Right atrium auricular region (tissue), 2 donors: ENCODE measurements at regions not wholly inside any gene's neighbourhood (a gene's known extent, or its start where the extent isn't known, plus 50 kb on each side); places are given as distances from the start of the nearest gene placed in this dataset.

Experiments
- DNase-seq: peaks from one replicate; pipeline ENCODE4 v3.0.0-alpha.2; 2019; ENCODE audit warnings: low spot score
- H3K27ac ChIP-seq, 2 donors: fragments of 200-600 bp; sonication (generic); 1 replicate in 1 of 2; 2 replicates in 1 of 2; pipeline ENCODE4 v1.5.1; 2016 to 2019
- H3K27me3 ChIP-seq, 2 donors: fragments of 200-600 bp; sonication (generic); one replicate each; pipeline versions ENCODE4 v1.5.1 to v1.6.0; 2017 to 2019
- H3K36me3 ChIP-seq: fragments of 200-600 bp; sonication (generic); one replicate; pipeline ENCODE4 v1.5.1; 2016
- H3K4me1 ChIP-seq, 2 donors: fragments of 200-600 bp; sonication (generic); one replicate each; pipeline versions ENCODE4 v1.5.1 to v1.6.0; 2017 to 2019
- H3K4me3 ChIP-seq, 2 donors: fragments of 200-600 bp; sonication (generic); 1 replicate in 1 of 2; 2 replicates in 1 of 2; pipeline ENCODE4 v1.5.1; 2017 to 2019; ENCODE audit warnings: mild to moderate bottlenecking in 1 of 2, moderate library complexity in 1 of 2
- H3K9me3 ChIP-seq, 2 donors: fragments of 200-600 bp; sonication (generic); one replicate each; pipeline ENCODE4 v1.5.1; 2019
- CTCF ChIP-seq, 2 donors: fragments of 200-600 bp; sonication (generic); IDR thresholded peaks; one replicate each; pipeline ENCODE4 v1.5.1; 2019; ENCODE audit warnings: antibody characterized with exemption in 2 of 2

- no peak for DNase-seq
- H3K36me3 ChIP-seq = no peaks in the 10 kb centered on the region
- no peak for TF ChIP-seq CTCF (IDR thresholded peaks at IDR 0.05)
Observed at GRCh38 chr21:24832961-24833360, 774.3 kb downstream of the MRPL39 start.

GRCh38 chr21:24829397-24829796, 777.9 kb downstream of the MRPL39 start:
- Histone ChIP-seq H3K9me3 (no peaks in the 10 kb centered on the region), H3K27ac (no peak overlapping the region), H3K27me3 (no peaks in the 10 kb centered on the region), H3K4me1 (no peaks in the 10 kb centered on the region), H3K4me3 (no peak overlapping the region), H3K36me3 (no peaks in the 10 kb centered on the region)
- DNase-seq = no peak
- no peak for TF ChIP-seq CTCF (IDR thresholded peaks at IDR 0.05)

More at GRCh38 chr21:24832961-24833360, 774.3 kb downstream of the MRPL39 start:
- Histone ChIP-seq H3K9me3 (no peaks in the 10 kb centered on the region), H3K4me3 (no peak overlapping the region), H3K4me1 (no peaks in the 10 kb centered on the region), H3K27me3 (no peaks in the 10 kb centered on the region), H3K27ac (no peak overlapping the region)

GRCh38 chr21:24826822-24827221, 780.5 kb downstream of the MRPL39 start:
- no peaks in the 10 kb centered on the region for H3K9me3 ChIP-seq
- no peak overlapping the region for H3K4me3 ChIP-seq
- H3K27me3 ChIP-seq = no peaks in the 10 kb centered on the region
- H3K27ac ChIP-seq = no peak overlapping the region
- DNase-seq = no peak
- H3K36me3 ChIP-seq = no peaks in the 10 kb centered on the region
- no peaks in the 10 kb centered on the region for H3K4me1 ChIP-seq
- TF ChIP-seq CTCF (IDR thresholded peaks at IDR 0.05) = no peak

GRCh38 chr21:24825348-24825747, 781.9 kb downstream of the MRPL39 start:
- Histone ChIP-seq H3K27me3 (no peaks in the 10 kb centered on the region), H3K4me3 (no peak overlapping the region), H3K36me3 (no peaks in the 10 kb centered on the region), H3K27ac (no peak overlapping the region), H3K9me3 (no peaks in the 10 kb centered on the region), H3K4me1 (no peaks in the 10 kb centered on the region)
- DNase-seq = no peak
- no peak for TF ChIP-seq CTCF (IDR thresholded peaks at IDR 0.05)

- TF ChIP-seq CTCF (IDR thresholded peaks at IDR 0.05) = no peak
- no peaks in the 10 kb centered on the region for H3K27me3 ChIP-seq
- DNase-seq = no peak
Observed at GRCh38 chr21:24824209-24824608, 783.1 kb downstream of the MRPL39 start.

GRCh38 chr21:24823247-24823646, 784.0 kb downstream of the MRPL39 start:
- Histone ChIP-seq H3K27me3 (no peaks in the 10 kb centered on the region), H3K36me3 (no peaks in the 10 kb centered on the region), H3K4me1 (no peaks in the 10 kb centered on the region), H3K4me3 (no peak overlapping the region), H3K27ac (no peak overlapping the region), H3K9me3 (no peaks in the 10 kb centered on the region)
- no peak for DNase-seq
- no peak for TF ChIP-seq CTCF (IDR thresholded peaks at IDR 0.05)

More at GRCh38 chr21:24824209-24824608, 783.1 kb downstream of the MRPL39 start:
- H3K4me1 ChIP-seq = no peaks in the 10 kb centered on the region
- H3K27ac ChIP-seq = no peak overlapping the region
- H3K4me3 ChIP-seq = no peak overlapping the region
- H3K9me3 ChIP-seq = no peaks in the 10 kb centered on the region
- no peaks in the 10 kb centered on the region for H3K36me3 ChIP-seq
